GM12878 (cell line): ENCODE measurements at regions not wholly inside any gene's neighbourhood (a gene's known extent, or its start where the extent isn't known, plus 50 kb on each side); places are given as distances from the start of the nearest gene placed in this dataset.

ENCODE experiments used
- ATAC-seq: fragments of 200-7000 bp; cut with Tn5 transposase; 3 replicates; pipeline ENCODE4 v1.9.1; 2020; ENCODE audit warnings: mild to moderate bottlenecking, moderate library complexity
- BruUV-seq: library from RNA; stranded (reverse); fragments of 400-500 nt; replicated peaks from 2 replicates; lab custom pipeline; 2021; lab: Mats Ljungman, UMichigan
- CTCF ChIA-PET: fragments of 300-600 bp; sonication (Branson Sonifier 250); formaldehyde crosslinking; extraction: SDS; loops from one replicate; lab custom pipeline; 2021; ENCODE audit warnings: inconsistent platforms; lab: Yijun Ruan, JAX
- POLR2A ChIA-PET: fragments of 350-600 bp; formaldehyde crosslinking; extraction: SDS; loops from one replicate; lab custom pipeline; 2021; ENCODE audit warnings: inconsistent platforms; lab: Charles Lee
- RAD21 ChIA-PET: fragments of 300-600 bp; sonication (Branson Sonifier 250); formaldehyde crosslinking; loops from one replicate; lab custom pipeline; 2023; ENCODE audit warnings: antibody characterized with exemption; ENCODE audit not compliant: unreplicated experiment; lab: Charles Lee
- SMC1A ChIA-PET: fragments of 300-600 bp; sonication (Branson Sonifier 250); formaldehyde crosslinking; loops from one replicate; lab custom pipeline; 2023; ENCODE audit not compliant: unreplicated experiment, uncharacterized antibody; lab: Charles Lee
- DNase-seq: peaks from one replicate; pipeline ENCODE4 v3.0.0-alpha.2; 2011; ENCODE audit warnings: low read depth, low spot score
- FAIRE-seq: peaks from 3 replicates; lab custom pipeline; 2011; peaks lifted over from hg19 to GRCh38; lab: Jason Lieb, UNC
- H2AFZ ChIP-seq: 2 replicates; pipeline ENCODE4 v1.6.0; 2011; ENCODE audit warnings: low read depth, low read length, control low read depth; ENCODE audit not compliant: control insufficient read depth
- H3K27ac ChIP-seq: 2 replicates; pipeline ENCODE4 v1.5.1; 2011; ENCODE audit warnings: control low read depth; ENCODE audit not compliant: control insufficient read depth, insufficient read depth
- H3K27me3 ChIP-seq, 2 experiments: replicated peaks in 1 of 2; 2 replicates each; pipeline versions ENCODE4 v1.6.0 to v1.6.1; 2011; ENCODE audit warnings: low read length in 1 of 2; ENCODE audit not compliant: control insufficient read depth in 2 of 2, insufficient read depth in 2 of 2
- H3K36me3 ChIP-seq, 2 experiments: 2 replicates each; pipeline ENCODE4 v1.5.1; 2011; ENCODE audit warnings: low read length in 1 of 2; ENCODE audit not compliant: control insufficient read depth in 2 of 2, insufficient read depth in 2 of 2
- H3K4me1 ChIP-seq: 2 replicates; pipeline ENCODE4 v1.6.1; 2011; ENCODE audit warnings: mild to moderate bottlenecking, low read length, moderate library complexity, mixed read lengths; ENCODE audit not compliant: control insufficient read depth, insufficient read depth
- H3K4me2 ChIP-seq: 2 replicates; pipeline ENCODE4 v1.6.0; 2011; ENCODE audit warnings: control low read depth; ENCODE audit not compliant: control insufficient read depth, insufficient read depth
- H3K4me3 ChIP-seq: fragments of 200-600 bp; sonication (generic); 2 replicates; pipeline ENCODE4 v1.5.1; 2016
- H3K79me2 ChIP-seq: 2 replicates; pipeline ENCODE4 v1.6.0; 2011; ENCODE audit warnings: low read length; ENCODE audit not compliant: control insufficient read depth, insufficient read depth
- H3K9ac ChIP-seq: 2 replicates; pipeline ENCODE4 v1.8.0; 2011; ENCODE audit warnings: low read length, control low read depth, mixed read lengths; ENCODE audit not compliant: control insufficient read depth, insufficient read depth
- H3K9me3 ChIP-seq: replicated peaks from 3 replicates; pipeline ENCODE4 v1.5.1; 2011; ENCODE audit warnings: mild to moderate bottlenecking, low read length; ENCODE audit not compliant: control insufficient read depth, insufficient read depth
- H4K20me1 ChIP-seq: 2 replicates; pipeline ENCODE4 v1.6.0; 2011; ENCODE audit not compliant: control insufficient read depth, insufficient read depth
- GATAD2B ChIP-seq: fragments of 450-650 bp; conservative IDR thresholded peaks from 2 replicates; pipeline ENCODE4 v1.6.1; 2017; ENCODE audit warnings: low read depth, mild to moderate bottlenecking, moderate library complexity
- POLR2A ChIP-seq: IDR thresholded peaks from 2 replicates; pipeline ENCODE4 v1.6.1; 2011; ENCODE audit warnings: low read depth, mild to moderate bottlenecking, low read length
- POU2F2 ChIP-seq: IDR thresholded peaks from 3 replicates; pipeline ENCODE4 v1.6.1; 2011; ENCODE audit warnings: low read depth, mild to moderate bottlenecking, low read length, borderline replicate concordance
- ZNF274 ChIP-seq: IDR thresholded peaks from one replicate; pipeline ENCODE4 v1.8.0; 2011; ENCODE audit not compliant: insufficient read length, insufficient read depth
- ZNF384 ChIP-seq: IDR thresholded peaks from 2 replicates; pipeline ENCODE4 v1.6.1; 2012; ENCODE audit warnings: low read depth, mild to moderate bottlenecking, low read length, improper control_type of control experiment, borderline replicate concordance
- ZNF592 ChIP-seq: fragments of 450-650 bp; IDR thresholded peaks from 2 replicates; pipeline ENCODE4 v1.6.1; 2017; ENCODE audit warnings: mild to moderate bottlenecking, moderate library complexity
- WGBS: methylation state at CpG from one replicate; pipeline ENCODE4 v1.1.6; 2016; ENCODE audit warnings: low lambda C conversion rate; ENCODE audit not compliant: insufficient replicate concordance, insufficient coverage; ENCODE audit errors: missing lambda C conversion rate; 5-methylcytosine and 5-hydroxymethylcytosine counted together
- in situ Hi-C: fragments of 300-500 bp; cut with MboI; formaldehyde crosslinking; loops from 9 replicates; pipeline ENCODE4 v1.14.3; 2018; ENCODE audit warnings: mixed read lengths
- intact Hi-C: fragments of 100-400 bp; cut with micrococcal nuclease; formaldehyde crosslinking; loops from one replicate; pipeline ENCODE4 v1.14.2; 2022; ENCODE audit not compliant: unreplicated experiment

- RAD21 ChIA-PET: no interaction called here
Observed at GRCh38 chr9:26335116-26335515, 557.5 kb downstream of the CAAP1 start.

More at GRCh38 chr9:26335116-26335515, 557.5 kb downstream of the CAAP1 start:
- H3K4me1 ChIP-seq: no peaks in the 10 kb centered on the region
- TF ChIP-seq ZNF592 (no peak), ZNF384 (no peak), POU2F2 (no peak), ZNF274 (no peak), POLR2A (no peak), GATAD2B (no peak)
- no peaks in the 10 kb centered on the region for H3K79me2 ChIP-seq
- ChIA-PET SMC1A (interaction anchor here (1.5 kb wide), 1 partner anchor 9 kb away, joined by 4 read pairs; no protein-coding TSS in a partner anchor), POLR2A (no interaction called here), CTCF (interaction anchor here (1.0 kb wide), 1 partner anchor 8 kb away, joined by 3 read pairs; no protein-coding TSS in a partner anchor)
- H3K9me3 ChIP-seq: no peaks in the 10 kb centered on the region
- ATAC-seq (no peak), FAIRE-seq (no peak), DNase-seq (no peak)
- H3K36me3 ChIP-seq: no peaks in the 10 kb centered on the region
- no peak overlapping the region for H3K4me3 ChIP-seq
- in situ Hi-C loops (no loop called here), intact Hi-C loops (no loop called here)
- no peak overlapping the region for H2AFZ ChIP-seq
- H3K9ac ChIP-seq: no peak overlapping the region
- no peaks in the 10 kb centered on the region for H3K27me3 ChIP-seq
- WGBS: 0% methylated on average over 2 of the region's 2 CpGs
- no peak overlapping the region for H3K27ac ChIP-seq
- no peaks in the 10 kb centered on the region for H4K20me1 ChIP-seq
- BruUV-seq: no TSS peak
- no peak overlapping the region for H3K4me2 ChIP-seq
